SK-N-SH treated with all-trans-retinoic acid at 6 μM for 48 hours (cell line): ENCODE measurements at regions not wholly inside any gene's neighbourhood (a gene's known extent, or its start where the extent isn't known, plus 50 kb on each side); places are given as distances from the start of the nearest gene placed in this dataset.

Source experiments
- ATAC-seq: fragments of 200-7000 bp; cut with Tn5 transposase; 3 replicates; pipeline ENCODE4 v1.9.1; 2020; ENCODE audit warnings: mild to moderate bottlenecking, moderate library complexity
- ARNTL ChIP-seq: fragments of 450-650 bp; formaldehyde crosslinking; IDR thresholded peaks from 2 replicates; pipeline ENCODE4 v1.5.0; 2020; ENCODE audit warnings: low read depth, mild to moderate bottlenecking, moderate library complexity, borderline replicate concordance
- BACH2 ChIP-seq: fragments of 250-450 bp; sonication (Bioruptor Pico); IDR thresholded peaks from 2 replicates; pipeline ENCODE4 v1.9.0; 2021; ENCODE audit warnings: mild to moderate bottlenecking, borderline replicate concordance
- CREB5 ChIP-seq: fragments of 250-450 bp; sonication (Bioruptor Pico); IDR thresholded peaks from 2 replicates; pipeline ENCODE4 v1.5.1; 2020; ENCODE audit warnings: low read depth, mild to moderate bottlenecking, moderate library complexity
- CSDC2 ChIP-seq: fragments of 250-450 bp; sonication (Bioruptor Pico); IDR thresholded peaks from 2 replicates; pipeline ENCODE4 v1.5.0; 2020; ENCODE audit warnings: mild to moderate bottlenecking, moderate library complexity
- CSRNP3 ChIP-seq: fragments of 250-450 bp; sonication (Bioruptor Pico); IDR thresholded peaks from 2 replicates; pipeline ENCODE4 v1.5.1; 2021; ENCODE audit warnings: mild to moderate bottlenecking, moderate library complexity
- ISL1 ChIP-seq: fragments of 250-450 bp; sonication (Bioruptor Pico); IDR thresholded peaks from 2 replicates; pipeline ENCODE4 v2.1.2; 2022; ENCODE audit warnings: mild to moderate bottlenecking, moderate library complexity
- OSR1 ChIP-seq: fragments of 250-450 bp; sonication (Bioruptor Pico); IDR thresholded peaks from 2 replicates; pipeline ENCODE4 v1.8.0; 2022; ENCODE audit warnings: moderate library complexity, mild to moderate bottlenecking, inconsistent platforms
- POU6F1 ChIP-seq: fragments of 250-450 bp; sonication (Bioruptor Pico); IDR thresholded peaks from 2 replicates; pipeline ENCODE4 v1.8.0; 2021; ENCODE audit warnings: low read depth, mild to moderate bottlenecking, moderate library complexity, borderline replicate concordance
- PPARA ChIP-seq: fragments of 250-450 bp; sonication (Bioruptor Pico); IDR thresholded peaks from 2 replicates; pipeline ENCODE4 v1.5.0; 2020; ENCODE audit warnings: mild to moderate bottlenecking, borderline replicate concordance
- RARB ChIP-seq: fragments of 250-450 bp; sonication (Bioruptor Pico); IDR thresholded peaks from 2 replicates; pipeline ENCODE4 v1.8.0; 2021; ENCODE audit warnings: mild to moderate bottlenecking, moderate library complexity
- TSHZ2 ChIP-seq: fragments of 250-450 bp; sonication (Bioruptor Pico); IDR thresholded peaks from 2 replicates; pipeline ENCODE4 v1.5.0; 2020; ENCODE audit warnings: mild to moderate bottlenecking, moderate library complexity
- ZC3H10 ChIP-seq: fragments of 250-450 bp; sonication (Bioruptor Pico); IDR thresholded peaks from 2 replicates; pipeline ENCODE4 v1.5.1; 2021; ENCODE audit warnings: mild to moderate bottlenecking, moderate library complexity
- ZFP3 ChIP-seq: fragments of 250-450 bp; sonication (Bioruptor Pico); IDR thresholded peaks from 2 replicates; pipeline ENCODE4 v1.5.0; 2020; ENCODE audit warnings: mild to moderate bottlenecking, moderate library complexity
- ZNF565 ChIP-seq: fragments of 450-650 bp; formaldehyde crosslinking; conservative IDR thresholded peaks from 2 replicates; pipeline ENCODE4 v1.5.0; 2020; ENCODE audit warnings: low read depth, mild to moderate bottlenecking, moderate library complexity
- ZNF8 ChIP-seq: fragments of 450-650 bp; formaldehyde crosslinking; IDR thresholded peaks from 2 replicates; pipeline ENCODE4 v1.5.0; 2020; ENCODE audit warnings: mild to moderate bottlenecking, moderate library complexity

- no peak for ATAC-seq
- no peak for TF ChIP-seq TSHZ2
- no peak for TF ChIP-seq CSRNP3 (CRISPR knock-in tag)
- no peak for TF ChIP-seq ARNTL (CRISPR knock-in tag)
- no peak for TF ChIP-seq OSR1 (CRISPR knock-in tag)
- no peak for TF ChIP-seq ZFP3
- no peak for TF ChIP-seq POU6F1
- no peak for TF ChIP-seq CSDC2 (CRISPR knock-in tag)
These were observed 306.9 kb downstream of the LRFN2 start for GRCh38 chr6:40280231-40280630.

- ATAC-seq: no peak
- no peak for TF ChIP-seq ZFP3
- no peak for TF ChIP-seq RARB (CRISPR knock-in tag)
- no peak for TF ChIP-seq CSDC2 (CRISPR knock-in tag)
These were observed 311.0 kb downstream of the LRFN2 start for GRCh38 chr6:40276141-40276540.

DNA sequence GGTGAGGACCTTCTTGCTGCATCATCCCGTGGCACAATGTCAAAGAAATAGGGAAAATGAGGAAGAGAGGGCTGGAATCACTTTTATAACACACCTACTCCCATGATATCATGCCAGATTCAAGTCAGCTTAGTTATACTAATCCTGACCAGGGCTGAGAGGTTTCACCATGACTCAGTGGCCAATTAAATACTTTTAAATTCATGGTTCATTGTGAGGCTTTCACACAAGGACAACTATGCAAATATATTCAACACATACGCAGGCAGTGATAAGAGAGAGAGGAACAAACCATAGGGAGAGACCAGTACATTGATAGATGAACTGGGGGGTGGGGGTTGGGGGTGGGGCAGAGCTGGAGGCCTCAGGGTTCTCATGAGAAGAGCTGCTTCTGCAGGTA, 313.1 kb downstream of the LRFN2 start:
- no peak for ATAC-seq
- TF ChIP-seq ZNF565 (CRISPR knock-in tag) (no peak), ISL1 (CRISPR knock-in tag) (no peak), ZNF8 (CRISPR knock-in tag) (no peak), PPARA (CRISPR knock-in tag) (no peak)

DNA sequence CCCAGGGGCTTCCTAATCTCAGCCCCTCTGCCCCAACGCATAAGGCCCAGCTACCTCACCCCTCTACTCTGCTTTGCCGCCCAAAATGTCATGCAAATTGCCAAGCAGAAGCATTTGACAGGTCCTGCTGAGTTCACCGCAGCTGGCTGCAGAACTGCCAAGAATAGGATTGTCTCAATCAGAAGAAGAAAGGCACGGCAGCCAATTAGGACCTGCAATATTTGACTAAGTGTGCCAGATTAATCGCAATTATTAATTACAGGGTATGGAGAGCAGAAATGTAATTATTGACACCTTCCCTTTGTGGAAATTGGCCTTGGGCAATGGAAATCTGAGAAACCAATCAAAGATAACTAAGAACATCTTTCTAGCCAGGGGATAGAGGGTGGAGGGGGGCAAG, 318.6 kb downstream of the LRFN2 start:
- ATAC-seq: no peak

GRCh38 chr6:40268166-40268565, 319.0 kb downstream of the LRFN2 start:
- TF ChIP-seq CREB5 (CRISPR knock-in tag) (no peak), BACH2 (CRISPR knock-in tag) (no peak), TSHZ2 (no peak), OSR1 (CRISPR knock-in tag) (no peak)
- TF ChIP-seq, all 23 proteins: peak for 0
- no peak for ATAC-seq

More for the DNA sequence above, 318.6 kb downstream of the LRFN2 start:
- TF ChIP-seq BACH2 (CRISPR knock-in tag): no peak

GRCh38 chr6:40265615-40266014, 321.5 kb downstream of the LRFN2 start:
- no peak for ATAC-seq
- TF ChIP-seq ZC3H10: no peak
